ENCODE measurements at regions not wholly inside any gene's neighbourhood (a gene's known extent, or its start where the extent isn't known, plus 50 kb on each side); places are given as distances from the start of the nearest gene placed in this dataset.
A peak's percentile ranks its signal among the peaks of the same experiment; 100 is the strongest.
"Not testable (repeated sequence)": the region's sequence is repeated elsewhere in the genome, so short reads cannot be mapped to it uniquely, and the experiment has no call there.

- Histone ChIP-seq H4K91ac (ENCODE audit: low read depth, low read length, poor library complexity) (no peak overlapping the region), H3K14ac (ENCODE audit: low read length) (no peak overlapping the region), H3K27ac (replicated peaks; ENCODE audit: low read length) (no peak overlapping the region), H3K4me1 (ENCODE audit: control insufficient read depth in 2 of 2, insufficient read depth in 1 of 2, low read depth in 1 of 2, low read length in 2 of 2) (no peaks in the 10 kb centered on the region), H2AK5ac (ENCODE audit: low read depth, low read length) (no peak overlapping the region), H3K23ac (ENCODE audit: low read depth, low read length, poor library complexity) (no peak overlapping the region), H2BK5ac (ENCODE audit: low read length) (no peak overlapping the region), H3K4me2 (ENCODE audit: insufficient read depth, low read length, poor library complexity, severe bottlenecking) (no peak overlapping the region), H3K4me3 (ENCODE audit: low read length in 2 of 2) (no peak overlapping the region), H4K8ac (ENCODE audit: low read depth, low read length) (no peak overlapping the region), H3K4ac (ENCODE audit: low read length) (no peak overlapping the region), H3K36me3 (replicated peaks in 1 of 2; ENCODE audit: control insufficient read depth in 2 of 2, insufficient read depth in 2 of 2, low read length in 2 of 2) (no peaks in the 10 kb centered on the region), H2AFZ (ENCODE audit: low read length) (no peak overlapping the region), H3K27me3 (ENCODE audit: control insufficient read depth in 3 of 3, insufficient read depth in 3 of 3, low read depth in 1 of 3, low read length in 3 of 3) (no peaks in the 10 kb centered on the region), H2BK120ac (ENCODE audit: low read depth, low read length) (no peak overlapping the region), H3K9me3 (replicated peaks in 1 of 2; ENCODE audit: control insufficient read depth in 2 of 2, insufficient read depth in 1 of 2, low read depth in 1 of 2, low read length in 2 of 2) (no peaks in the 10 kb centered on the region), H3K18ac (ENCODE audit: low read length) (no peak overlapping the region), H2BK12ac (ENCODE audit: low read length) (no peak overlapping the region), H3K9ac (ENCODE audit: low read depth, low read length, poor library complexity) (no peak overlapping the region), H2BK15ac (ENCODE audit: low read length) (no peak overlapping the region), H3K79me1 (ENCODE audit: low read depth, low read length) (no peaks in the 10 kb centered on the region)
- DNase-seq (ENCODE audit: low spot score), result no peak
- no CpG with 5 or more reads among the region's 4 CpGs for WGBS, 2 donors (ENCODE audit: extremely low coverage in 2 of 2, insufficient read length in 2 of 2, insufficient replicate concordance in 1 of 2)
Measured at GRCh38 chr6:19902201-19902600, 65.0 kb downstream of the ID4 start.

- not testable (repeated sequence) for H2BK5ac ChIP-seq (ENCODE audit: low read length); H3K79me1 ChIP-seq (ENCODE audit: low read depth, low read length); H2AK5ac ChIP-seq (ENCODE audit: low read depth, low read length); H3K27me3 ChIP-seq (ENCODE audit: control insufficient read depth in 3 of 3, insufficient read depth in 3 of 3, low read depth in 1 of 3, low read length in 3 of 3); H3K9me3 ChIP-seq (replicated peaks in 1 of 2; ENCODE audit: control insufficient read depth in 2 of 2, insufficient read depth in 1 of 2, low read depth in 1 of 2, low read length in 2 of 2); H3K23ac ChIP-seq (ENCODE audit: low read depth, low read length, poor library complexity); H3K36me3 ChIP-seq (replicated peaks in 1 of 2; ENCODE audit: control insufficient read depth in 2 of 2, insufficient read depth in 2 of 2, low read length in 2 of 2); H3K9ac ChIP-seq (ENCODE audit: low read depth, low read length, poor library complexity); H2AFZ ChIP-seq (ENCODE audit: low read length); H2BK120ac ChIP-seq (ENCODE audit: low read depth, low read length); H4K91ac ChIP-seq (ENCODE audit: low read depth, low read length, poor library complexity); H3K27ac ChIP-seq (replicated peaks; ENCODE audit: low read length); H2BK15ac ChIP-seq (ENCODE audit: low read length); H2BK12ac ChIP-seq (ENCODE audit: low read length); H3K18ac ChIP-seq (ENCODE audit: low read length); H3K14ac ChIP-seq (ENCODE audit: low read length); H3K4ac ChIP-seq (ENCODE audit: low read length); H4K8ac ChIP-seq (ENCODE audit: low read depth, low read length); DNase-seq (ENCODE audit: low spot score); H3K4me3 ChIP-seq (ENCODE audit: low read length in 2 of 2); H3K4me1 ChIP-seq (ENCODE audit: control insufficient read depth in 2 of 2, insufficient read depth in 1 of 2, low read depth in 1 of 2, low read length in 2 of 2); H3K4me2 ChIP-seq (ENCODE audit: insufficient read depth, low read length, poor library complexity, severe bottlenecking)
- no CpG with 5 or more reads among the region's 6 CpGs for WGBS, 2 donors (ENCODE audit: extremely low coverage in 2 of 2, insufficient read length in 2 of 2, insufficient replicate concordance in 1 of 2)
Measured at GRCh38 chr6:19904408-19904807, 67.2 kb downstream of the ID4 start.

- H3K4me2 ChIP-seq (ENCODE audit: insufficient read depth, low read length, poor library complexity, severe bottlenecking), result peak overlapping the region; percentile 3
- no peak overlapping the region for H3K23ac ChIP-seq (ENCODE audit: low read depth, low read length, poor library complexity)
- H2AK5ac ChIP-seq (ENCODE audit: low read depth, low read length), result no peak overlapping the region
- H3K27me3 ChIP-seq (ENCODE audit: control insufficient read depth in 3 of 3, insufficient read depth in 3 of 3, low read depth in 1 of 3, low read length in 3 of 3), result no peaks in the 10 kb centered on the region
- no peak for DNase-seq (ENCODE audit: low spot score)
- no peak overlapping the region for H2BK15ac ChIP-seq (ENCODE audit: low read length)
- H3K79me1 ChIP-seq (ENCODE audit: low read depth, low read length), result no peaks in the 10 kb centered on the region
- no peak overlapping the region for H3K4me3 ChIP-seq (ENCODE audit: low read length in 2 of 2)
- no peak overlapping the region for H2BK5ac ChIP-seq (ENCODE audit: low read length)
- H3K4ac ChIP-seq (ENCODE audit: low read length), result no peak overlapping the region
- no peak overlapping the region for H3K27ac ChIP-seq (replicated peaks; ENCODE audit: low read length)
- H3K18ac ChIP-seq (ENCODE audit: low read length), result no peak overlapping the region
- H3K36me3 ChIP-seq (replicated peaks in 1 of 2; ENCODE audit: control insufficient read depth in 2 of 2, insufficient read depth in 2 of 2, low read length in 2 of 2), result no peaks in the 10 kb centered on the region
- no CpG with 5 or more reads among the region's 1 CpG for WGBS, 2 donors (ENCODE audit: extremely low coverage in 2 of 2, insufficient read length in 2 of 2, insufficient replicate concordance in 1 of 2)
- H4K8ac ChIP-seq (ENCODE audit: low read depth, low read length), result no peak overlapping the region
- H2BK120ac ChIP-seq (ENCODE audit: low read depth, low read length), result no peak overlapping the region
- H3K9ac ChIP-seq (ENCODE audit: low read depth, low read length, poor library complexity), result no peak overlapping the region
- H3K4me1 ChIP-seq (ENCODE audit: control insufficient read depth in 2 of 2, insufficient read depth in 1 of 2, low read depth in 1 of 2, low read length in 2 of 2), result no peaks in the 10 kb centered on the region
- H2AFZ ChIP-seq (ENCODE audit: low read length), result no peak overlapping the region
- no peak overlapping the region for H2BK12ac ChIP-seq (ENCODE audit: low read length)
- no peak overlapping the region for H3K14ac ChIP-seq (ENCODE audit: low read length)
- H4K91ac ChIP-seq (ENCODE audit: low read depth, low read length, poor library complexity), result no peak overlapping the region
- H3K9me3 ChIP-seq (replicated peaks in 1 of 2; ENCODE audit: control insufficient read depth in 2 of 2, insufficient read depth in 1 of 2, low read depth in 1 of 2, low read length in 2 of 2), result no peaks in the 10 kb centered on the region
Measured at GRCh38 chr6:19905584-19905983, 68.4 kb downstream of the ID4 start.

GRCh38 chr6:19906171-19906570 is 69.0 kb downstream of the ID4 start:
- Histone ChIP-seq H2AK5ac (ENCODE audit: low read depth, low read length) (no peak overlapping the region), H2BK12ac (ENCODE audit: low read length) (no peak overlapping the region), H3K9ac (ENCODE audit: low read depth, low read length, poor library complexity) (no peak overlapping the region), H2AFZ (ENCODE audit: low read length) (no peak overlapping the region), H3K27ac (replicated peaks; ENCODE audit: low read length) (no peak overlapping the region), H3K4ac (ENCODE audit: low read length) (no peak overlapping the region), H2BK5ac (ENCODE audit: low read length) (no peak overlapping the region), H3K4me2 (ENCODE audit: insufficient read depth, low read length, poor library complexity, severe bottlenecking) (no peak overlapping the region), H3K18ac (ENCODE audit: low read length) (no peak overlapping the region), H3K79me1 (ENCODE audit: low read depth, low read length) (no peaks in the 10 kb centered on the region), H3K36me3 (replicated peaks in 1 of 2; ENCODE audit: control insufficient read depth in 2 of 2, insufficient read depth in 2 of 2, low read length in 2 of 2) (no peaks in the 10 kb centered on the region), H3K4me1 (ENCODE audit: control insufficient read depth in 2 of 2, insufficient read depth in 1 of 2, low read depth in 1 of 2, low read length in 2 of 2) (no peaks in the 10 kb centered on the region), H4K8ac (ENCODE audit: low read depth, low read length) (no peak overlapping the region), H3K27me3 (ENCODE audit: control insufficient read depth in 3 of 3, insufficient read depth in 3 of 3, low read depth in 1 of 3, low read length in 3 of 3) (no peaks in the 10 kb centered on the region), H3K14ac (ENCODE audit: low read length) (no peak overlapping the region), H2BK15ac (ENCODE audit: low read length) (no peak overlapping the region), H2BK120ac (ENCODE audit: low read depth, low read length) (no peak overlapping the region), H3K9me3 (replicated peaks in 1 of 2; ENCODE audit: control insufficient read depth in 2 of 2, insufficient read depth in 1 of 2, low read depth in 1 of 2, low read length in 2 of 2) (no peaks in the 10 kb centered on the region), H3K23ac (ENCODE audit: low read depth, low read length, poor library complexity) (no peak overlapping the region), H4K91ac (ENCODE audit: low read depth, low read length, poor library complexity) (no peak overlapping the region), H3K4me3 (ENCODE audit: low read length in 2 of 2) (no peak overlapping the region)
- DNase-seq (ENCODE audit: low spot score), result no peak
- no CpG with 5 or more reads among the region's 3 CpGs for WGBS, 2 donors (ENCODE audit: extremely low coverage in 2 of 2, insufficient read length in 2 of 2, insufficient replicate concordance in 1 of 2)

Data from neuronal stem cell (in vitro differentiated cells).